PC-3 (cell line): ENCODE measurements at regions not wholly inside any gene's neighbourhood (a gene's known extent, or its start where the extent isn't known, plus 50 kb on each side); places are given as distances from the start of the nearest gene placed in this dataset.

ENCODE experiments used
- EZH2 ChIP-seq: fragments of 300-600 bp; sonication (generic); IDR thresholded peaks from one replicate; pipeline ENCODE4 v1.6.1; 2017; ENCODE audit warnings: antibody characterized with exemption, mild to moderate bottlenecking, low read length; ENCODE audit not compliant: unreplicated experiment
- TF ChIP-seq, protein P1 (sequence below): fragments of 300-600 bp; sonication (generic); conservative IDR thresholded peaks from 2 replicates; pipeline ENCODE4 v1.5.1; 2017; ENCODE audit warnings: antibody characterized with exemption, low read depth, mild to moderate bottlenecking, low read length

DNA sequence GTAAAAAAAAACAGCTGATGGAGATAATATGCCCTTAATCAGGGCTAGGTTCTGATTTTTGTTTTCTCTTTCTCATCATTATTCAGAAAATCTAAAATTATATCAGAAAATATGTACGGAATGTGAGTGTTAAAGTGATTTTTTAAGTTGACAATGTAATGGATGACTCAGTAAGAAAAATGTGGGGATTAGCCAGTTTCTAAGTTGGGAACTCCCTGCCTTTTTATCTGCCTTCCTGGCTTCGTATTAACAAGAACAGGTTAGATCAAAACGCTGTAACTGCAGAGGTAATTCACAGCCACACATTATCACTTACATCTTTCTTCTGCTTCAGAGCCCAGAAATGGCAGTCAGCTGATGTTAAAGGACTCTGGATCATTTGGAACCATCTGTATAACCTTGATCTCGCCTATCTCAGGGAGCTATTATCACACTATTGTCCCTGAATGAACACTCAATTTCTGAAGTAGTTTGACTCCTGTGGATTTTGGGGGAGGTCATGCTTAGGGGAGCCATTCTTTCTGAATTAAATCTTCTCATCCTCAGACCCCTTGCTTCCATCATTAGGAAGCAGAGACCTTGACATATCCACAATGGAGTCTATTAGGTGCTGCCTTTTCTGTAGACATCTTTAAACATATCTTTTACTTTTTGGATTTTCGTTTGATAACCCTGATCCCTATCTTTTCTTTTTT lies 135.7 kb upstream of the SLC16A7 start:
- TF ChIP-seq EZH2, result no peak
- TF ChIP-seq, protein P1, sequence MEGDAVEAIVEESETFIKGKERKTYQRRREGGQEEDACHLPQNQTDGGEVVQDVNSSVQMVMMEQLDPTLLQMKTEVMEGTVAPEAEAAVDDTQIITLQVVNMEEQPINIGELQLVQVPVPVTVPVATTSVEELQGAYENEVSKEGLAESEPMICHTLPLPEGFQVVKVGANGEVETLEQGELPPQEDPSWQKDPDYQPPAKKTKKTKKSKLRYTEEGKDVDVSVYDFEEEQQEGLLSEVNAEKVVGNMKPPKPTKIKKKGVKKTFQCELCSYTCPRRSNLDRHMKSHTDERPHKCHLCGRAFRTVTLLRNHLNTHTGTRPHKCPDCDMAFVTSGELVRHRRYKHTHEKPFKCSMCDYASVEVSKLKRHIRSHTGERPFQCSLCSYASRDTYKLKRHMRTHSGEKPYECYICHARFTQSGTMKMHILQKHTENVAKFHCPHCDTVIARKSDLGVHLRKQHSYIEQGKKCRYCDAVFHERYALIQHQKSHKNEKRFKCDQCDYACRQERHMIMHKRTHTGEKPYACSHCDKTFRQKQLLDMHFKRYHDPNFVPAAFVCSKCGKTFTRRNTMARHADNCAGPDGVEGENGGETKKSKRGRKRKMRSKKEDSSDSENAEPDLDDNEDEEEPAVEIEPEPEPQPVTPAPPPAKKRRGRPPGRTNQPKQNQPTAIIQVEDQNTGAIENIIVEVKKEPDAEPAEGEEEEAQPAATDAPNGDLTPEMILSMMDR, result no peak
